K562 (cell line): ENCODE measurements at regions not wholly inside any gene's neighbourhood (a gene's known extent, or its start where the extent isn't known, plus 50 kb on each side); places are given as distances from the start of the nearest gene placed in this dataset.

Source experiments
- ATAC-seq: fragments of 200-7000 bp; cut with Tn5 transposase; 3 replicates; pipeline ENCODE4 v1.9.1; 2020; ENCODE audit warnings: moderate library complexity
- BruUV-seq: library from RNA; stranded (reverse); fragments of 400-500 nt; replicated peaks from 2 replicates; lab custom pipeline; 2021; lab: Mats Ljungman, UMichigan
- CTCF ChIA-PET: fragments of 300-600 bp; formaldehyde crosslinking; extraction: SDS; loops from one replicate; lab custom pipeline; 2021; ENCODE audit warnings: low intra/inter-chr PET ratio; lab: Yijun Ruan, JAX
- POLR2A ChIA-PET: fragments of 300-600, 350-650 bp; sonication (Branson Sonifier 250); formaldehyde crosslinking; extraction: SDS; loops from one replicate; lab custom pipeline; 2021; ENCODE audit warnings: antibody characterized with exemption, inconsistent platforms; lab: Yijun Ruan, JAX
- DNase-seq, 4 experiments: peaks; one replicate each; pipeline versions ENCODE4 v3.0.0 to v3.0.0-alpha.2; 2011 to 2018; ENCODE audit warnings: low spot score in 3 of 4, mixed read lengths in 3 of 4; ENCODE audit errors: extremely low read depth in 1 of 4
- FAIRE-seq: peaks from 2 replicates; lab custom pipeline; 2011; peaks lifted over from hg19 to GRCh38; lab: Jason Lieb, UNC
- H2AFZ ChIP-seq: 2 replicates; pipeline ENCODE4 v1.6.0; 2011; ENCODE audit warnings: low read depth, low read length, control low read depth, inconsistent platforms
- H3K27ac ChIP-seq: fragments of 200-600 bp; 3 replicates; pipeline ENCODE4 v1.8.0; 2011; ENCODE audit warnings: low read depth, mild to moderate bottlenecking, control low read depth, inconsistent platforms, low read length, moderate library complexity, mixed read lengths; ENCODE audit errors: extremely low read depth
- H3K27me3 ChIP-seq, 2 experiments: fragments of 300-600 bp in 1 of 2; 2 replicates in 1 of 2; 3 replicates in 1 of 2; pipeline versions ENCODE4 v1.6.0 to v1.8.0; 2011; ENCODE audit warnings: inconsistent platforms in 2 of 2, low read length in 2 of 2, mild to moderate bottlenecking in 1 of 2, mixed read lengths in 1 of 2, moderate library complexity in 1 of 2; ENCODE audit not compliant: control insufficient read depth in 2 of 2, insufficient read depth in 2 of 2
- H3K36me3 ChIP-seq: fragments of 300-600 bp; 3 replicates; pipeline ENCODE4 v1.8.0; 2011; ENCODE audit warnings: mild to moderate bottlenecking, low read length, inconsistent platforms; ENCODE audit not compliant: control insufficient read depth, insufficient read depth
- H3K4me1 ChIP-seq, 2 experiments: fragments of 200-600 bp in 1 of 2; replicated peaks in 1 of 2; 2 replicates in 1 of 2; 3 replicates in 1 of 2; pipeline versions ENCODE4 v1.5.1 to v1.8.0; 2011; ENCODE audit warnings: inconsistent platforms in 2 of 2, low read length in 2 of 2, mild to moderate bottlenecking in 1 of 2, mixed read lengths in 1 of 2, moderate library complexity in 1 of 2; ENCODE audit not compliant: control insufficient read depth in 2 of 2, insufficient read depth in 2 of 2
- H3K4me2 ChIP-seq: 2 replicates; pipeline ENCODE4 v1.6.1; 2011; ENCODE audit warnings: low read length, control low read depth, inconsistent platforms, mixed read lengths; ENCODE audit not compliant: insufficient read depth
- H3K4me3 ChIP-seq: fragments of 200-600 bp; sonication (generic), shearing (Covaris generic); 2 replicates; pipeline ENCODE4 v1.5.1; 2016; ENCODE audit warnings: control low read depth, inconsistent platforms
- H3K79me2 ChIP-seq: fragments of 200-600 bp; 3 replicates; pipeline ENCODE4 v1.8.0; 2011; ENCODE audit warnings: low read length, inconsistent platforms; ENCODE audit not compliant: control insufficient read depth, insufficient read depth
- H3K9ac ChIP-seq, 2 experiments: 2 replicates each; pipeline versions ENCODE4 v1.6.0 to v1.6.1; 2011; ENCODE audit warnings: low read depth in 2 of 2, low read length in 2 of 2, control low read depth in 1 of 2, inconsistent platforms in 1 of 2, mild to moderate bottlenecking in 1 of 2, mixed read lengths in 1 of 2; ENCODE audit not compliant: insufficient read depth in 1 of 2
- H3K9me1 ChIP-seq: one replicate; pipeline ENCODE4 v1.6.0; 2011; ENCODE audit warnings: inconsistent platforms, mild to moderate bottlenecking, low read length, moderate library complexity; ENCODE audit not compliant: control insufficient read depth, insufficient read depth
- H3K9me3 ChIP-seq: replicated peaks from 2 replicates; pipeline ENCODE4 v1.5.1; 2011; ENCODE audit warnings: low read depth, low read length, inconsistent platforms; ENCODE audit not compliant: control insufficient read depth, insufficient read depth
- H4K20me1 ChIP-seq: replicated peaks from 2 replicates; pipeline ENCODE4 v1.6.1; 2011; ENCODE audit warnings: low read length, inconsistent platforms, mixed read lengths; ENCODE audit not compliant: control insufficient read depth, insufficient read depth
- CTCF ChIP-seq, 3 experiments: IDR thresholded peaks in 2 of 3; conservative IDR thresholded peaks in 1 of 3; 2 replicates each; pipeline ENCODE4 v1.5.1; 2011 to 2012; ENCODE audit warnings: low read length in 3 of 3, mild to moderate bottlenecking in 3 of 3, control low read depth in 2 of 3, improper control_type of control experiment in 1 of 3, inconsistent platforms in 1 of 3, low read depth in 1 of 3, mixed read lengths in 1 of 3, moderate library complexity in 1 of 3; ENCODE audit not compliant: insufficient read depth in 2 of 3
- EWSR1 ChIP-seq: fragments of 450-650 bp; IDR thresholded peaks from 2 replicates; pipeline ENCODE4 v1.6.1; 2018; ENCODE audit warnings: borderline replicate concordance, mild to moderate bottlenecking, low read depth, moderate library complexity; ENCODE audit not compliant: partially characterized antibody
- RAD21 ChIP-seq, 2 experiments: fragments of 250-450 bp in 1 of 2; fragments of 450-650 bp in 1 of 2; sonication (Bioruptor Pico) in 1 of 2; formaldehyde crosslinking in 1 of 2; IDR thresholded peaks in 1 of 2; conservative IDR thresholded peaks in 1 of 2; 2 replicates each; pipeline versions ENCODE4 v1.4.0 to v1.8.0; 2020 to 2022; ENCODE audit warnings: mild to moderate bottlenecking in 2 of 2, moderate library complexity in 1 of 2
- REST ChIP-seq, 2 experiments: fragments of 450-650 bp; formaldehyde crosslinking in 1 of 2; IDR thresholded peaks; 2 replicates each; pipeline versions ENCODE4 v1.4.0 to v1.6.1; 2014 to 2020; ENCODE audit warnings: mild to moderate bottlenecking in 2 of 2, borderline replicate concordance in 1 of 2, low read depth in 1 of 2
- WGBS: fragments of 100-300 bp; shearing (Covaris generic); methylation state at CpG from one replicate; pipeline ENCODE4 v1.1.6; 2016; ENCODE audit warnings: low coverage, mixed read lengths; ENCODE audit not compliant: insufficient coverage; ENCODE audit errors: missing lambda C conversion rate; 5-methylcytosine and 5-hydroxymethylcytosine counted together
- in situ Hi-C: fragments of 300-500 bp; cut with MboI; formaldehyde crosslinking; loops from 4 replicates; pipeline ENCODE4 v1.15.0; 2018; ENCODE audit warnings: inconsistent platforms, mixed read lengths
- intact Hi-C: fragments of 100-400 bp; cut with micrococcal nuclease; formaldehyde crosslinking; loops from 2 replicates; pipeline ENCODE4 v1.14.2; 2022

- POLR2A ChIA-PET = no interaction called here
- Histone ChIP-seq H3K9me1 (no peaks in the 10 kb centered on the region), H2AFZ (no peak overlapping the region), H3K27me3 (no peaks in the 10 kb centered on the region), H3K36me3 (no peaks in the 10 kb centered on the region), H3K4me2 (no peak overlapping the region), H3K9ac (no peak overlapping the region), H3K4me1 (no peaks in the 10 kb centered on the region), H3K27ac (no peak overlapping the region), H3K79me2 (no peaks in the 10 kb centered on the region), H3K9me3 (no peaks in the 10 kb centered on the region), H4K20me1 (no peaks in the 10 kb centered on the region), H3K4me3 (no peak overlapping the region)
- DNase-seq = peak; percentile 5 to 27 (median 6)
- TF ChIP-seq CTCF (IDR thresholded peaks at IDR 0.05 in 2 of 3, conservative IDR thresholded peaks at IDR 0.05 in 1 of 3; ENCODE audit: insufficient read depth in 2 of 3, low read depth in 1 of 3, low read length in 3 of 3) (peak in 2 of 3 experiments; percentile 21 to 49; a peak in 2 of 6 replicates), EWSR1 (no peak), RAD21 (CRISPR knock-in tag; conservative IDR thresholded peaks at IDR 0.05 in 1 of 2, IDR thresholded peaks at IDR 0.05 in 1 of 2) (peak; percentile 71), REST (IDR thresholded peaks at IDR 0.05; ENCODE audit: borderline replicate concordance) (peak; percentile 32; the same call in 1 of the 2 replicates), REST (CRISPR knock-in tag; IDR thresholded peaks at IDR 0.05; ENCODE audit: low read depth) (no peak)
- WGBS = 0% methylated on average over 1 of the region's 1 CpG
- FAIRE-seq = no peak
- BruUV-seq = no TSS peak
- in situ Hi-C loops = loop anchor here (25.0 kb wide), 1 partner anchor 1031 kb away; no protein-coding TSS in a partner anchor
- intact Hi-C loops = loop anchor here (2.0 kb wide), 1 partner anchor 1032 kb away; no protein-coding TSS in a partner anchor
- CTCF ChIA-PET = no interaction called here
- ATAC-seq = no peak
These were observed 460.3 kb upstream of the KLHL1 start for GRCh38 chr13:70568571-70568970.
